ENCODE measurements at regions not wholly inside any gene's neighbourhood (a gene's known extent, or its start where the extent isn't known, plus 50 kb on each side); places are given as distances from the start of the nearest gene placed in this dataset.
"Not testable (repeated sequence)": the region's sequence is repeated elsewhere in the genome, so short reads cannot be mapped to it uniquely, and the experiment has no call there.

DNA sequence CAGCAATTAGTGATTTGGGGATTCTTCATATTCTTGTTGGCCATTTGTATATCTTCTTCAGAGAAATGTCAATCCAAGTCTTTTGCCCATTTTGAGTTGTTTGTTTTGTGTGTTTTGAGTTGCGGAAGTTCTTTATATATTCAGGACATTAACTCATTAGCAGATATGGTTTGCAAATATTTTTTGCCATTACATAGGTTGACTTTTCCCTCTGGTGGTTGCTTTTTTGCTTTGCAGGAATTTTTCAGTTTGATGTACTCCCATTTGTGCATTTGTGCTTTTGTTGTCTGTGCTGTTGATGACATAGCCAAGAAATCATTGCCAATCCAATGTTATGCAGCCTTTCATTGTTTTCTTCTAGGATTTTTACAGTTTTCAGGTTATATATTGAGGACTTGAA lies 63.6 kb upstream of the DNAJC1 start:
- Histone ChIP-seq H3F3A (ENCODE audit: low read depth) (no peaks in the 10 kb centered on the region), H3K79me2 (ENCODE audit: insufficient read depth, low read length) (no peaks in the 10 kb centered on the region), H3K27me3 (ENCODE audit: insufficient read depth, low read length, poor library complexity, severe bottlenecking) (no peaks in the 10 kb centered on the region), H3K4me2 (ENCODE audit: low read depth, low read length, poor library complexity, severe bottlenecking) (no peak overlapping the region), H3K36me3 (ENCODE audit: insufficient read depth, low read length) (no peaks in the 10 kb centered on the region), H3K9me2 (replicated peaks; ENCODE audit: low read depth, low read length) (no peaks in the 10 kb centered on the region), H3K4me3 (ENCODE audit: low read length, poor library complexity, severe bottlenecking) (no peak overlapping the region), H2AFZ (ENCODE audit: low read length) (no peak overlapping the region), H3K4me1 (ENCODE audit: insufficient read depth, low read length, poor library complexity, severe bottlenecking) (no peaks in the 10 kb centered on the region), H3K9me3 (ENCODE audit: insufficient read depth, low read depth, low read length) (peaks cover 10% of the 10 kb centered on the region; the same call in 1 of the 2 replicates), H4K20me1 (ENCODE audit: insufficient read depth, low read length, poor library complexity, severe bottlenecking) (no peaks in the 10 kb centered on the region), H3K9ac (ENCODE audit: low read depth, low read length, poor library complexity, severe bottlenecking) (no peak overlapping the region)
- TF ChIP-seq EZH2phosphoT487 (IDR thresholded peaks at IDR 0.05; ENCODE audit: borderline replicate concordance), result no peak
- TF ChIP-seq, protein P1, sequence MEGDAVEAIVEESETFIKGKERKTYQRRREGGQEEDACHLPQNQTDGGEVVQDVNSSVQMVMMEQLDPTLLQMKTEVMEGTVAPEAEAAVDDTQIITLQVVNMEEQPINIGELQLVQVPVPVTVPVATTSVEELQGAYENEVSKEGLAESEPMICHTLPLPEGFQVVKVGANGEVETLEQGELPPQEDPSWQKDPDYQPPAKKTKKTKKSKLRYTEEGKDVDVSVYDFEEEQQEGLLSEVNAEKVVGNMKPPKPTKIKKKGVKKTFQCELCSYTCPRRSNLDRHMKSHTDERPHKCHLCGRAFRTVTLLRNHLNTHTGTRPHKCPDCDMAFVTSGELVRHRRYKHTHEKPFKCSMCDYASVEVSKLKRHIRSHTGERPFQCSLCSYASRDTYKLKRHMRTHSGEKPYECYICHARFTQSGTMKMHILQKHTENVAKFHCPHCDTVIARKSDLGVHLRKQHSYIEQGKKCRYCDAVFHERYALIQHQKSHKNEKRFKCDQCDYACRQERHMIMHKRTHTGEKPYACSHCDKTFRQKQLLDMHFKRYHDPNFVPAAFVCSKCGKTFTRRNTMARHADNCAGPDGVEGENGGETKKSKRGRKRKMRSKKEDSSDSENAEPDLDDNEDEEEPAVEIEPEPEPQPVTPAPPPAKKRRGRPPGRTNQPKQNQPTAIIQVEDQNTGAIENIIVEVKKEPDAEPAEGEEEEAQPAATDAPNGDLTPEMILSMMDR (conservative IDR thresholded peaks at IDR 0.05; ENCODE audit: low read length), result 0 out of 2 replicates have a peak, but pooled peaks have one; percentile 18

DNA sequence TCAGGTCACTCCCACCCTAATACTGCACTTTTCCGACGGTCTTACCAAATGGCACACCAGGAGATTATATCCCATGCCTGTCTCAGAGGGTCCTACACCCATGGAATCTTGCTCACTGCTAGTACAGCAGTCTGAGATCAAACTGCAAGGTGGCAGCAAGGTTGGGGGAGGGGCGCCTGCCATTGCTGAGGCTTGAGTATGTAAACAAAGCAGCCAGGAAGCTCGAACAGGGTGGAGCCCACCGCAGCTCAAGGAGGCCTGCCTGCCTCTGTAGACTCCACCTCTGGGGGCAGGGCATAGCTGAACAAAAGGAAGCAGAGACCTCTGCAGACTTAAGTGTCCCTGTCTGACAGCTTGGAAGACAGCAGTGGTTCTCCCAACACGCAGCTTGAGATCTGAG lies 57.5 kb upstream of the DNAJC1 start:
- not testable (repeated sequence) for H3K4me3 ChIP-seq (ENCODE audit: low read length, poor library complexity, severe bottlenecking); H2AFZ ChIP-seq (ENCODE audit: low read length); H3K4me1 ChIP-seq (ENCODE audit: insufficient read depth, low read length, poor library complexity, severe bottlenecking); H3K9me3 ChIP-seq (ENCODE audit: insufficient read depth, low read depth, low read length); H3K4me2 ChIP-seq (ENCODE audit: low read depth, low read length, poor library complexity, severe bottlenecking); H3K9me2 ChIP-seq (replicated peaks; ENCODE audit: low read depth, low read length); H3F3A ChIP-seq (ENCODE audit: low read depth); H3K27me3 ChIP-seq (ENCODE audit: insufficient read depth, low read length, poor library complexity, severe bottlenecking); H3K79me2 ChIP-seq (ENCODE audit: insufficient read depth, low read length); H3K36me3 ChIP-seq (ENCODE audit: insufficient read depth, low read length); H3K9ac ChIP-seq (ENCODE audit: low read depth, low read length, poor library complexity, severe bottlenecking); H4K20me1 ChIP-seq (ENCODE audit: insufficient read depth, low read length, poor library complexity, severe bottlenecking)

DNA sequence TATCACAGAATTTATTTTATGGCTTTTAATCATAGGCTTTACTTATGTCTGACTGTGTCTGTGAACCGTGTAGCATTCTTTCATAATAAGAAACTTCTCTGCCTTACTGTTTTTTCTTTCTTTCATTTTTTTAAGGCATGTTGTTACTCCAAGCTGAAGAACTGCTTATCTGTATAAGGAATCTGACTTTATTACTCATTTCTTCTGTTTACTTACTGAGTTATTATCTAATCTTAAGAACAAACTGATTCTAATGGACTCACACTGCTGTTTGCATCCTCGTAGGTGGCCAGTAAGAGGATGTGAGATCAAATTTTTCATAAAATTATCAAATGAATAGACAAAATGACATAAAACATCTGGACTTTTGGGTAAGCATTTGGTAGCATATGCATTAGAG lies 54.7 kb upstream of the DNAJC1 start:
- Histone ChIP-seq H3K9ac (ENCODE audit: low read depth, low read length, poor library complexity, severe bottlenecking) (no peak overlapping the region), H3K9me2 (replicated peaks; ENCODE audit: low read depth, low read length) (no peaks in the 10 kb centered on the region), H3K79me2 (ENCODE audit: insufficient read depth, low read length) (no peaks in the 10 kb centered on the region), H2AFZ (ENCODE audit: low read length) (no peak overlapping the region), H3K9me3 (ENCODE audit: insufficient read depth, low read depth, low read length) (no peaks in the 10 kb centered on the region), H3F3A (ENCODE audit: low read depth) (no peaks in the 10 kb centered on the region), H3K27me3 (ENCODE audit: insufficient read depth, low read length, poor library complexity, severe bottlenecking) (no peaks in the 10 kb centered on the region), H3K4me2 (ENCODE audit: low read depth, low read length, poor library complexity, severe bottlenecking) (no peak overlapping the region), H3K36me3 (ENCODE audit: insufficient read depth, low read length) (no peaks in the 10 kb centered on the region), H4K20me1 (ENCODE audit: insufficient read depth, low read length, poor library complexity, severe bottlenecking) (no peaks in the 10 kb centered on the region), H3K4me1 (ENCODE audit: insufficient read depth, low read length, poor library complexity, severe bottlenecking) (no peaks in the 10 kb centered on the region), H3K4me3 (ENCODE audit: low read length, poor library complexity, severe bottlenecking) (no peak overlapping the region)
- TF ChIP-seq, protein P1 (conservative IDR thresholded peaks at IDR 0.05; ENCODE audit: low read length), result no peak
- no peak for TF ChIP-seq EZH2phosphoT487 (IDR thresholded peaks at IDR 0.05; ENCODE audit: borderline replicate concordance)

DNA sequence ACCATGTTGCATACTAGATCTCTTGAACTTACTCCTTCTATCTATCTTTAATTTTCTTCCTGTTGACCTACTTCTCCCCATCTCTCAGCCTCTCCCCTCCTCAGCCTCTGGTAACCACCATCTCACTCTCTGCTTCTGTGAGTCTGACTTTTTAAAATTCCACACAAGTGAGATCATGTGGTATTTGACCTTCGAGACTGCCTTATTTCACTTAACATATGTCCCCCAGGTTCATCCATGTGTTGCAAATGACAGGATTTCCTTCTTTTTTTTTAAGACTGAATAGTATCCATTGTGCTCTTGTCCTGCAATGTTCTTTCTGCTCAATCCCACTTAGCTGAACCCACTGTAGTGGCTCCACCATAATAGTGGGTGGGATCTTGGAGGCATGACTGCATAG lies 51.4 kb upstream of the DNAJC1 start:
- Histone ChIP-seq H3K36me3 (ENCODE audit: insufficient read depth, low read length) (no peaks in the 10 kb centered on the region), H3K9ac (ENCODE audit: low read depth, low read length, poor library complexity, severe bottlenecking) (no peak overlapping the region), H3K9me2 (replicated peaks; ENCODE audit: low read depth, low read length) (no peaks in the 10 kb centered on the region), H3K4me3 (ENCODE audit: low read length, poor library complexity, severe bottlenecking) (no peak overlapping the region), H3K79me2 (ENCODE audit: insufficient read depth, low read length) (no peaks in the 10 kb centered on the region), H3F3A (ENCODE audit: low read depth) (no peaks in the 10 kb centered on the region), H3K4me1 (ENCODE audit: insufficient read depth, low read length, poor library complexity, severe bottlenecking) (no peaks in the 10 kb centered on the region), H3K9me3 (ENCODE audit: insufficient read depth, low read depth, low read length) (no peaks in the 10 kb centered on the region), H2AFZ (ENCODE audit: low read length) (no peak overlapping the region), H3K4me2 (ENCODE audit: low read depth, low read length, poor library complexity, severe bottlenecking) (no peak overlapping the region), H3K27me3 (ENCODE audit: insufficient read depth, low read length, poor library complexity, severe bottlenecking) (no peaks in the 10 kb centered on the region), H4K20me1 (ENCODE audit: insufficient read depth, low read length, poor library complexity, severe bottlenecking) (no peaks in the 10 kb centered on the region)
- TF ChIP-seq EZH2phosphoT487 (IDR thresholded peaks at IDR 0.05; ENCODE audit: borderline replicate concordance), result no peak
- TF ChIP-seq, protein P1 (conservative IDR thresholded peaks at IDR 0.05; ENCODE audit: low read length), result no peak
